HFFc6 (cell line): ENCODE measurements at regions not wholly inside any gene's neighbourhood (a gene's known extent, or its start where the extent isn't known, plus 50 kb on each side); places are given as distances from the start of the nearest gene placed in this dataset.

Experiments
- DNase-seq: peaks from one replicate; pipeline ENCODE4 v3.0.0-alpha.2; 2018
- H3K27ac Mint-ChIP-seq: 2 replicates; pipeline ENCODE4 v1.8.0; 2020; ENCODE audit warnings: mild to moderate bottlenecking, mixed read lengths
- H3K27me3 Mint-ChIP-seq: 2 replicates; pipeline ENCODE4 v1.8.0; 2021; ENCODE audit warnings: mild to moderate bottlenecking, moderate library complexity, mixed read lengths; ENCODE audit not compliant: insufficient read depth
- H3K36me3 Mint-ChIP-seq: 2 replicates; pipeline ENCODE4 v1.8.0; 2021; ENCODE audit warnings: low read depth, mixed read lengths
- H3K4me1 Mint-ChIP-seq: 2 replicates; pipeline ENCODE4 v1.8.0; 2020; ENCODE audit warnings: low read depth, mixed read lengths
- H3K4me3 Mint-ChIP-seq: 2 replicates; pipeline ENCODE4 v1.8.0; 2020; ENCODE audit warnings: mild to moderate bottlenecking, moderate library complexity, mixed read lengths
- H3K9me3 Mint-ChIP-seq: 2 replicates; pipeline ENCODE4 v1.8.0; 2020; ENCODE audit warnings: mild to moderate bottlenecking, mixed read lengths
- CTCF ChIP-seq: fragments of 200-600 bp; sonication (generic); IDR thresholded peaks from 2 replicates; pipeline ENCODE4 v1.5.0; 2021; ENCODE audit warnings: antibody characterized with exemption, mild to moderate bottlenecking

GRCh38 chr2:183868707-183869106, 729.6 kb upstream of the ZNF804A start:
- no peaks in the 10 kb centered on the region for H3K36me3 Mint-ChIP-seq
- H3K27ac Mint-ChIP-seq = no peak overlapping the region
- no peaks in the 10 kb centered on the region for H3K27me3 Mint-ChIP-seq
- DNase-seq = no peak
- H3K4me3 Mint-ChIP-seq = no peak overlapping the region
- no peak for TF ChIP-seq CTCF
- H3K4me1 Mint-ChIP-seq = no peaks in the 10 kb centered on the region
- H3K9me3 Mint-ChIP-seq = peaks cover 20% of the 10 kb centered on the region

GRCh38 chr2:183872131-183872530, 726.2 kb upstream of the ZNF804A start:
- no peak for DNase-seq
- TF ChIP-seq CTCF = no peak
- Mint-ChIP-seq H3K27ac (no peak overlapping the region), H3K36me3 (no peaks in the 10 kb centered on the region), H3K4me3 (no peak overlapping the region), H3K4me1 (no peaks in the 10 kb centered on the region), H3K9me3 (peaks cover 28% of the 10 kb centered on the region), H3K27me3 (no peaks in the 10 kb centered on the region)

GRCh38 chr2:183881978-183882377, 716.4 kb upstream of the ZNF804A start:
- no peak overlapping the region for H3K4me3 Mint-ChIP-seq
- no peak for TF ChIP-seq CTCF
- H3K4me1 Mint-ChIP-seq = no peaks in the 10 kb centered on the region
- no peak for DNase-seq
- 0 out of 2 replicates have a peak, but pooled peaks cover 4% of the 10 kb centered on the region for H3K36me3 Mint-ChIP-seq
- no peaks in the 10 kb centered on the region for H3K27me3 Mint-ChIP-seq
- no peak overlapping the region for H3K27ac Mint-ChIP-seq
- peaks cover 47% of the 10 kb centered on the region for H3K9me3 Mint-ChIP-seq

- Mint-ChIP-seq H3K4me1 (no peaks in the 10 kb centered on the region), H3K27ac (no peak overlapping the region), H3K4me3 (no peak overlapping the region), H3K36me3 (no peaks in the 10 kb centered on the region), H3K27me3 (no peaks in the 10 kb centered on the region; the same call in 1 of the 2 replicates), H3K9me3 (peaks cover 31% of the 10 kb centered on the region)
- TF ChIP-seq CTCF = no peak
- DNase-seq = no peak
Observed at GRCh38 chr2:183892315-183892941, 705.9 kb upstream of the ZNF804A start.

GRCh38 chr2:183898641-183899040, 699.7 kb upstream of the ZNF804A start:
- Mint-ChIP-seq H3K36me3 (no peaks in the 10 kb centered on the region), H3K27ac (no peak overlapping the region), H3K4me1 (no peaks in the 10 kb centered on the region), H3K9me3 (peaks cover 26% of the 10 kb centered on the region), H3K4me3 (no peak overlapping the region), H3K27me3 (no peaks in the 10 kb centered on the region)
- TF ChIP-seq CTCF = no peak
- DNase-seq = no peak

- Mint-ChIP-seq H3K4me3 (no peak overlapping the region), H3K27ac (no peak overlapping the region), H3K36me3 (no peaks in the 10 kb centered on the region), H3K27me3 (no peaks in the 10 kb centered on the region), H3K4me1 (no peaks in the 10 kb centered on the region), H3K9me3 (peaks cover 18% of the 10 kb centered on the region)
- DNase-seq = no peak
- no peak for TF ChIP-seq CTCF
Observed at GRCh38 chr2:183901931-183902330, 696.4 kb upstream of the ZNF804A start.
